ENCODE measurements at regions not wholly inside any gene's neighbourhood (a gene's known extent, or its start where the extent isn't known, plus 50 kb on each side); places are given as distances from the start of the nearest gene placed in this dataset.
"Not testable (repeated sequence)": the region's sequence is repeated elsewhere in the genome, so short reads cannot be mapped to it uniquely, and the experiment has no call there.

DNA sequence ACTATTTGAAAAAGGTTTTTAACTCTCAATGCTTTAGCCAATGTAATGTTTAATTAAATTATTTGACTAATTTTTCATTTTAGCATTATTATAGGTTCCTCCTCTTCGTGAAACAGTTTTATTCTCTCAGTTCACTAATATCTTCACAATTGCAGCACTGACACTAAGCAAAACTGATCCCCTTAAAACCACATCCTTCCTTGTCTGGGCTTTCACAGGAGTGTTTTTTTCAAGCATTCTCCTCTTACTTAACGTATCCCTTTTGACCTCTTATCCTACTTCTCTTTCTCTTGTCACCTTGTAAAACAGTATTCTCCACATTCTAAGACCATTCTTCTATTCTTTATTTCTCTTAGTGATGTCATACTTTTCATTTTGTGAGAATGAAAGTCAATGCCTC, 112.8 kb downstream of the DSC3 start:
- no peak for DNase-seq (ENCODE audit: low read depth)

GRCh38 chr18:30929065-30929464, 113.5 kb downstream of the DSC3 start:
- no peak for DNase-seq (ENCODE audit: low read depth)

- DNase-seq (ENCODE audit: low read depth): no peak
Observed at GRCh38 chr18:30927517-30928075, 114.9 kb downstream of the DSC3 start.

- no peak for DNase-seq (ENCODE audit: low read depth)
Observed at GRCh38 chr18:30927042-30927441, 115.5 kb downstream of the DSC3 start.

DNA sequence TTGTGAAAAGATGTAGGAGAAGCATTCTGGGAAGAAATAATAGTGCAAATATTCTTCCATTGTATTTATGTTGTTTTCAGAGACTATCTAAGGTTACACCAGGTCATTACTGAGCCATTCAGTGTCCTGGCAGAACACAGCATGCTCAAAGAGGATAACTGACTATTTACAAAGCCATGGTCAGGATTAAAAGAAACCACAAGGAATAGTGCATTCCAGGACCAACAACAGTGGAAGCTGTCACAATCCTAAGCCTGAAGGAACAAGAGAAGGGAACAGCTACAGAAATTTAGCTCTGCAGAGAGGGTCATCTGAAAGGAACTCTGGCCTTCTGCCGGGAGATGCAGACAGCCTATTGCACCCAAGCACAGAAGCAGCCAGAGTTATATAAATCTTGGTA, 116.7 kb downstream of the DSC3 start:
- no peak for DNase-seq (ENCODE audit: low read depth)

- no peak for DNase-seq (ENCODE audit: low read depth)
Observed at GRCh38 chr18:30920757-30921156, 121.8 kb downstream of the DSC3 start.

DNA sequence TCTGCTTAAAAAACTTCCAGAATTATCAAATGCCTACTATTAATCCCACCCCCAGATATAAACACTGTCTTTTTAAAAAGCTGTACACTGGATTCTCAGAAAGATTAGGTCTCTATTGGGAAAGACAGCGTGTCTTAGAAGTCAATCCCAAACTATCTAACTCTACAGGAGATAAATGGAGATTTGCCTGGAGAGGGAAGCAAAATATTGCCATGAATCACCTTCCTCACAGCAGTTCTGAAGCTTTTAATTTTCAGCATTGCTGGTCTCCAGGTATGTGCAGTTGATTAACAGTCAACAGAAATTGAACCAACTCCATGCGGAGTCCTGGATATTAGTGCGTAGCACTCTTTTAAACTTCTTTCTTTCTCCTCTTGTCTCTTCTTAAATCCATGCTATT, 122.2 kb downstream of the DSC3 start:
- DNase-seq (ENCODE audit: low read depth): no peak

DNA sequence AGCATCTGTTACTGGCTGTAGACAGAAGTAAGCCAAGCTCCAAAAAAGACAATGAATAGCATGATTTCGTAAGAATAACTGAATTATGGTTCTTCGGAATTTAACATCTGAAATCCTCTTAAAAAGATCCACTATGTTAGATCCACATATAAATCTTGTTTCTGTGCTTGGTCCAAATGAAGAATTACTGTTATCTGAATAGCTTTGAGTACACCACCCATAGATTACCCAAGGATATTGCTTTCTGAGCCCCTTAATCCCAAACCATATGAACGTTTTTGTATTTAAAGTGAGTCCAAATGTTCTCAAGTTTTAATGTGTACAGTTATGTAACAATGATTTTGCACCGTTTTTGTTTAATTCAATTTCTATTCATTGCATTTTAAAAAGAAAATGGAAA, 124.9 kb downstream of the DSC3 start:
- DNase-seq (ENCODE audit: low read depth): no peak

DNA sequence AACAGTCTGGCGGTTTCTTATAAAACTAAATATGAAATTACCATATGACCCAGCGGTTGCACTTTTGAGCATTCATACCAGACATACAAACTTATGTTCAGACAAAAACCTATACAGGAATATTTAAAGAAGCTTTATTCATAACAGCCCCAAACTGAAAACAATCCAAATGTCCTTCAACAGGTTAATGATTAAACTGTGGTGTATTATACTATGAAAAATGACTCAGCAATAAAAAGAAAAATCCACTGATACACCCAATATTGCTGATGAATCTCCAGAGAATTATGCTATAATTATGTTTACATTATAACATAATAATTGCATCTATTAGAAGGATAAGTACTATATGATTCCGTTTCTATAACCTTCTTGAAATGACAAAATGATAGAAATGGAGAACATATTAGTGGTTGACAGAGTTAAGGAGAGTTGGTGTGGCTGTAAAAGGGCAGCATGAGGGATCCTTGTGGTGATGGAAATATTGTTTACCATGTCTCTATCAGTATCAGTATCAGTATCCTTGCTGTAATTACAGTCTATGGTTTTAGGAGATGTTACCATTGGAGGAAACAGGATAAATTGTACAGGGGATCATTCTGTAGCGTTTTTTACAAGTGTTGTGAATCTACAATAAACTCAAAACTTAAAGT, 127.1 kb downstream of the DSC3 start:
- no peak for DNase-seq (ENCODE audit: low read depth)

DNA sequence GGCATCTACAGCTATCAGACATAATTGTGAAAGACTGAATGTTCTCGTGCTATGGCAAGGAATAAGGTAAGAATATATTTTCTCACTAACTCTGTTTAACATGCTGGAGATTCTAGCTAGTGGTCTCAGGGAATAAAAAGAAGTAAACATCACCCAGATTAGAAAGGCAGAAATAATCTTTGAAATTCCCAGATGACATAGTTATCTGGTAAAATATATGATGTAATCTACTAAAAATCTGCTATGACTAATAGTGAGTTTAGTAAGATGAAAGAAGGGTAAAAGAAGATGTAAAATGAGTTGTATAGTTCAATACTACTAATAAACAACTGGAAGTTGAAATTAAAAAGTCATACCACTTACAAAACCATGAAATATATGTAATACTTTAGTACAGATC, 134.2 kb downstream of the DSC3 start:
- DNase-seq (ENCODE audit: low read depth): no peak

DNA sequence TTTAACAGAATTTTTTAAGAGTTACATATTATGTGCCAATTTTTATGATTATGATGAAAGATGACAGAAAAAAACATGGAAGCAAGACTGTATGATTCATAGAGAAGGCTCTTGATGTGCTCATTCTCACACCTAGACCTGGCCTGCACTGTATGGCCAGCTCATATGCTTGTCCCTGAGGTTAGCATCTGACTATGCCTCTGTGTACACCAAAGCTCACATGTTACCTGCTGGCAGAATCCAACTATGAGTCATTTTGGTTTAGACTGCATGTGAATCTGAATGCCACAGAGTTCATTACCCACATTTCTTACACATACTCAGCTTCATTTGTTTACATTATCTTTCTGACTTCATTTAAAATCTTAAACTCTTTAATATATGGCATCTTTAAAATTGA, 139.0 kb downstream of the DSC3 start:
- DNase-seq (ENCODE audit: low read depth): peak; percentile 79

DNA sequence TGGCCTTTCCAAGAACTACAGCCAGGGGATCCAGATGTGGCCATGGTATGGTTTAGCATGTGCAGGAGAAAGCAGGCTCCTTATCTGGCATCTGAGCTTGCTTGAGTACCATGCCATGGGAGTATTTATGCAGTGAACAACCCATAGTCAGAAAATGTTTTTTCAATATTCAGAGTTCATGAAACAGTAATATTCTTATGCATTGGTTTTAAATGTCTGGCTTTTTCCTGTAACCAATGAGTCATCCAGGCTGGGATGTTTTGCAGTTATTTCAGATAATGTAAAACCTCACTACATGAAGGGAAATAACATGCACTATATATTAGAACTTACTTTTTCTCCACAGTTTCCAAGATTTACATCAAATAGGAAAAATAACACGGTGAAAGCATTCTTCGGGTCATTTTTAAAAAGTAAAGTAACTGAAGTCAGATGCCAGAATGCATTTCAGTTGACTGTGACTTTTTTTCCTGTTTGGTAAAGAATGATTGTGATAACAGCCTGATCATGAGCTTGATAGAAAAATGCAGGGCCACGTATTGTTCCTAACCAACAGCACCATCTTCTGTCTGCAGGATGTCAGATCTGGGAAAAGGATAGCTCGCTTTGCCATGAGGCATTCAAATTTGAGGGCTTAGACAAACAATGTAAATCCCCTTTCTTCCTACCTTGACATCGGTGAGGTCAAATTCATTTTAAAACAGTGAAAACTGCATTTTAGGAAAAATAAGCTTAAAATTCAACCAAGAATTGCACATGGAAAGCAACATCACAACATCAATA, 152.8 kb downstream of the DSC3 start:
- DNase-seq (ENCODE audit: low read depth): peak; percentile 5

- no peak for DNase-seq (ENCODE audit: low read depth)
Observed at GRCh38 chr18:30888344-30888743, 154.2 kb downstream of the DSC3 start.

GRCh38 chr18:30886998-30887397, 155.5 kb downstream of the DSC3 start:
- DNase-seq (ENCODE audit: low read depth): no peak

DNA sequence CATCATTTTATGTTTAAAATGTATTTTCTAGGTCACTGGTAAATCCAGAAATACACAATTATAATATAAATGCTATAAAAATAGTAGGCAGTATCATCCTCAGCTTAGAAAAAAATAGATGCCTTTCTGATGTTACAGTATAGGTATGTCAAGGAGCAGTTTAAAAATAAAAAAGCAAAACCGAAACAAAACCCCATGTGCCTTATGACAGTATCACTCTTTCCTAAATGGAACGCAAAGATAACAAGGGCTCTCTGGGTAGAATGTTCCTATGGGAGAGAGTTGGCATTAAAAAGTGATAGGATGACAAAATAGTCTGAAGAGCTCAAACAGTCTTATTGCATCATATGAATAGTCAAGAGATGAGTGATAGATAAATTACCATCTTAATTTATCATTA, 172.1 kb downstream of the DSC3 start:
- no peak for DNase-seq (ENCODE audit: low read depth)

- DNase-seq (ENCODE audit: low read depth): no peak
Observed at GRCh38 chr18:30862900-30863299, 179.6 kb downstream of the DSC3 start.

- no peak for DNase-seq (ENCODE audit: low read depth)
Observed at GRCh38 chr18:30860741-30861140, 181.8 kb downstream of the DSC3 start.

- no peak for DNase-seq (ENCODE audit: low read depth)
Observed at GRCh38 chr18:30859036-30859435, 183.5 kb downstream of the DSC3 start.

GRCh38 chr18:30858560-30858959, 184.0 kb downstream of the DSC3 start:
- DNase-seq (ENCODE audit: low read depth): no peak

- no peak for DNase-seq (ENCODE audit: low read depth)
Observed at GRCh38 chr18:30855762-30856161, 186.8 kb downstream of the DSC3 start.

GRCh38 chr18:30852980-30853379, 189.6 kb downstream of the DSC3 start:
- no peak for DNase-seq (ENCODE audit: low read depth)

DNA sequence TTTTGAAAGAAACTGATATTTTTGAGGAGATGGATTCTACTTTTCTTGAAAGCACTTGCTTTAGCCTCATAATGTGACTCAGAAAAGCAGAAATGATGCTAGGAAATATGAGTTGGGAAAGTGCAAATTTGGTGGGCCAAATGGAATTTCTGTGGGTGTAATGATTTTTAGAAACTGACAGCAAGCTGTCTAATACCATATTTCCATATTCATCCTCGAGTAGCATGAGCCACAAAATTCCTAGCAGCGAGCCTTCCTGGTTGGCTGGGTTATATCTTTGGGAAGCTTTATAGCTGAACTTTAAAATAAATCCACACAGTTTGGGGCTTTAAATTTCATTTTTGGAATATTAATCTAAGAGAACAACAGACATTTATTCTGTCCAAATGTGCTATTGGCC, 190.0 kb downstream of the DSC3 start:
- DNase-seq (ENCODE audit: low read depth): no peak

GRCh38 chr18:30839056-30839561, 203.4 kb downstream of the DSC3 start:
- not testable (repeated sequence) for DNase-seq (ENCODE audit: low read depth)
